ENCODE measurements at regions not wholly inside any gene's neighbourhood (a gene's known extent, or its start where the extent isn't known, plus 50 kb on each side); places are given as distances from the start of the nearest gene placed in this dataset.

- no peak for DNase-seq (ENCODE audit: low spot score)
- TF ChIP-seq, protein P1, sequence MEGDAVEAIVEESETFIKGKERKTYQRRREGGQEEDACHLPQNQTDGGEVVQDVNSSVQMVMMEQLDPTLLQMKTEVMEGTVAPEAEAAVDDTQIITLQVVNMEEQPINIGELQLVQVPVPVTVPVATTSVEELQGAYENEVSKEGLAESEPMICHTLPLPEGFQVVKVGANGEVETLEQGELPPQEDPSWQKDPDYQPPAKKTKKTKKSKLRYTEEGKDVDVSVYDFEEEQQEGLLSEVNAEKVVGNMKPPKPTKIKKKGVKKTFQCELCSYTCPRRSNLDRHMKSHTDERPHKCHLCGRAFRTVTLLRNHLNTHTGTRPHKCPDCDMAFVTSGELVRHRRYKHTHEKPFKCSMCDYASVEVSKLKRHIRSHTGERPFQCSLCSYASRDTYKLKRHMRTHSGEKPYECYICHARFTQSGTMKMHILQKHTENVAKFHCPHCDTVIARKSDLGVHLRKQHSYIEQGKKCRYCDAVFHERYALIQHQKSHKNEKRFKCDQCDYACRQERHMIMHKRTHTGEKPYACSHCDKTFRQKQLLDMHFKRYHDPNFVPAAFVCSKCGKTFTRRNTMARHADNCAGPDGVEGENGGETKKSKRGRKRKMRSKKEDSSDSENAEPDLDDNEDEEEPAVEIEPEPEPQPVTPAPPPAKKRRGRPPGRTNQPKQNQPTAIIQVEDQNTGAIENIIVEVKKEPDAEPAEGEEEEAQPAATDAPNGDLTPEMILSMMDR (IDR thresholded peaks at IDR 0.05), result no peak
- no peak for ATAC-seq (ENCODE audit: low FRiP score)
Observed at GRCh38 chr10:110408943-110409342, 88.8 kb upstream of the DUSP5 start.

DNA sequence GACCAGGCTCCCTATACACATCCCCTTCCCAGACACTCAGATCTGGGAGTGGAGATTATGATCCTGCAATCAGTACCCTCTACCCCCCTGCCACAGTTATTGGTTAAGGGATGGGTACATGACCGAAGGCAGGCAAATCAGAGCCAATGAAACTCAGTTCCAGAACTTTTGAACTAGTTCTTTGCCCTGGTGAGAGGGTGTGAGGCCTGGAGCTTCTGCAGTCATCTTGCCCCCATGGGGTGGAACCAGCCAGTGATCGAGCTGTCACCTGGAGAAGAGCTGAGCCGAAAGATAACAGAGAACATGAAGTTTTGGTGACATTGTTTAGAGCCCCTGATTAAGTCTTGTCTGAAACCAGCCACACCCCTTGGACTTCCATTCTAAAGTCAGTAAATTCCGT, 88.2 kb upstream of the DUSP5 start:
- TF ChIP-seq, protein P1 (IDR thresholded peaks at IDR 0.05), result no peak
- DNase-seq (ENCODE audit: low spot score), result no peak
- no peak for ATAC-seq (ENCODE audit: low FRiP score)

GRCh38 chr10:110409926-110410325, 87.8 kb upstream of the DUSP5 start:
- DNase-seq (ENCODE audit: low spot score), result no peak
- no peak for ATAC-seq (ENCODE audit: low FRiP score)
- TF ChIP-seq, protein P1 (IDR thresholded peaks at IDR 0.05), result no peak

DNA sequence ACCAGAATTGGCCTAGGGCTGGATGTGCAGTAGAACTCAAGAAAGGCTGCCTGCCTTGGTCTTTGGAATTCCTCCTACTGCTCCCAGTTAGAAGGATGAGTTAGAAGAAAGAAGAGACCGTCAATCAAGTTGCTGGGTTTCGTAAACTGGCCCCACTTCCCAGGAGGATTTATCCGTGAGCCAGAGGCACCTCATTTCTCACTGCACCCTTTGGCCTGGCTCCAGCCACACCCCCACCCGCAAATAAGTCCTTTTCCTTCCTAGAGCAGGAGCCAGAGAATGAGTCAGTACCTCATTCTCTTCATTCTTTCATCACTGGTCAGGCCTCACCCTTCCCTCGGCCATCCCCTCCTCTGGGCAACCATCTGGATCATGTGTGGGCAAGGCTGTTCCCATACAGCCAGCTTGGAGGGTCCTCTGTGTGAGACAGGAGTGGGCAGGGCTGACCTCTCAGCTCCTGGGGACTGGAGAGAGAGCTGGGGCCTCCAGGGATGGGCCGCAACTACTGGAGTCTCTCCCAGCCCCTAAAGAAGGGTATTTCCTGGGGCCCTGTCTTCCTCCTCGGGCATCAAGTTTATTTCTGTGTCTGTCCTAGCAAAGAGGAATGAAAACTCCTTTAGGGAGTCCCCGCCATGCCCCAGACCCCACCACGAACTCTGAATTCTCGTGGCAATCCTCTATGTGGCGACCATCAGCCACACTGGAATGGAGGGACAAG, 87.2 kb upstream of the DUSP5 start:
- peak; percentile 93 for ATAC-seq (ENCODE audit: low FRiP score)
- TF ChIP-seq, protein P1 (IDR thresholded peaks at IDR 0.05), result no peak
- peak; percentile 57 for DNase-seq (ENCODE audit: low spot score)

GRCh38 chr10:110411047-110411410, 86.7 kb upstream of the DUSP5 start:
- DNase-seq (ENCODE audit: low spot score) (no peak), ATAC-seq (ENCODE audit: low FRiP score) (peak; percentile 16)
- TF ChIP-seq, protein P1 (IDR thresholded peaks at IDR 0.05), result no peak

GRCh38 chr10:110413049-110413783, 84.5 kb upstream of the DUSP5 start:
- no peak for DNase-seq (ENCODE audit: low spot score)
- TF ChIP-seq, protein P1 (IDR thresholded peaks at IDR 0.05), result no peak
- ATAC-seq (ENCODE audit: low FRiP score), result no peak
